MCF 10A (cell line): ENCODE measurements at regions not wholly inside any gene's neighbourhood (a gene's known extent, or its start where the extent isn't known, plus 50 kb on each side); places are given as distances from the start of the nearest gene placed in this dataset.
"Not testable (repeated sequence)": the region's sequence is repeated elsewhere in the genome, so short reads cannot be mapped to it uniquely, and the experiment has no call there.

ENCODE experiments used
- BruUV-seq: library from RNA; stranded (reverse); fragments of 400-500 nt; replicated peaks from 2 replicates; lab custom pipeline; 2021; lab: Mats Ljungman, UMichigan
- CTCF ChIA-PET: fragments of 300-600 bp; sonication (Branson Sonifier 250); formaldehyde crosslinking; extraction: SDS; loops from one replicate; lab custom pipeline; 2021; ENCODE audit warnings: antibody characterized with exemption, inconsistent platforms; lab: Yijun Ruan, JAX
- POLR2A ChIA-PET: fragments of 300-600, 350-650 bp; sonication (Branson Sonifier 250); formaldehyde crosslinking; extraction: SDS; loops from one replicate; lab custom pipeline; 2020; ENCODE audit warnings: antibody characterized with exemption, inconsistent platforms; lab: Yijun Ruan, JAX
- DNase-seq: peaks from one replicate; pipeline ENCODE4 v3.0.0-alpha.2; 2018; ENCODE audit not compliant: unreplicated experiment
- H3K27ac Mint-ChIP-seq: one replicate; pipeline ENCODE4 v1.8.0; 2022; ENCODE audit warnings: mild to moderate bottlenecking, low read depth, mixed read lengths; ENCODE audit not compliant: unreplicated experiment
- H3K27me3 Mint-ChIP-seq: one replicate; pipeline ENCODE4 v1.8.0; 2022; ENCODE audit warnings: mixed read lengths; ENCODE audit not compliant: insufficient read depth, unreplicated experiment
- H3K36me3 Mint-ChIP-seq: one replicate; pipeline ENCODE4 v1.8.0; 2022; ENCODE audit warnings: mild to moderate bottlenecking, moderate library complexity, mixed read lengths; ENCODE audit not compliant: insufficient read depth, unreplicated experiment
- H3K4me1 Mint-ChIP-seq: one replicate; pipeline ENCODE4 v1.8.0; 2022; ENCODE audit warnings: mixed read lengths; ENCODE audit not compliant: insufficient read depth, unreplicated experiment
- H3K4me3 Mint-ChIP-seq: one replicate; pipeline ENCODE4 v1.8.0; 2022; ENCODE audit warnings: mild to moderate bottlenecking, moderate library complexity, mixed read lengths; ENCODE audit not compliant: unreplicated experiment
- H3K9me3 Mint-ChIP-seq: one replicate; pipeline ENCODE4 v1.8.0; 2022; ENCODE audit warnings: mixed read lengths; ENCODE audit not compliant: unreplicated experiment
- CTCF ChIP-seq: fragments of 200-600 bp; IDR thresholded peaks from one replicate; pipeline ENCODE4 v1.8.0; 2022; ENCODE audit warnings: antibody characterized with exemption, mild to moderate bottlenecking; ENCODE audit not compliant: unreplicated experiment
- intact Hi-C: fragments of 100-400 bp; cut with micrococcal nuclease; formaldehyde crosslinking; loops from 2 replicates; pipeline ENCODE4 v1.14.1; 2022

DNA sequence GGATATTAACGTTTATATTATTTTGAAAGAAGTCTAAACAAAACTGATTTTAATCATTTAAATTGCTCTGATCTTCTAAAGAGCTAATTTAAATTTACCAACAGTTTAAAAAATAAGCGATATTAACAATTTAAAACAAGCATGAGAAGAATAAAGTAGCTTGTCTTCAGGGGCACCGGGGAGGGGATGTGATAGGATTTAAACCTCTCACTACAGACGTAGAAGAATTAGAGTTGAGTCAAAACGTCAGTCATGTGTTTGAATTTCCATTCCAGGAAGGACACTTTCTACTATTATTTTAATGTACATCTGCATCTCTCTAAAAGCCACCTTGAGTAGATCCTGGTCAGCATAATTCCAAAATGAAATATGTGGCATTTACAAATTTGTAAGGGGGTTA, 58.2 kb upstream of the TPTE start:
- no peaks in the 10 kb centered on the region for H3K9me3 Mint-ChIP-seq
- BruUV-seq, result no TSS peak
- CTCF ChIA-PET, result no interaction called here
- no peak overlapping the region for H3K4me3 Mint-ChIP-seq
- H3K27me3 Mint-ChIP-seq, result no peaks in the 10 kb centered on the region
- no peaks in the 10 kb centered on the region for H3K36me3 Mint-ChIP-seq
- no peak for DNase-seq
- intact Hi-C loops, result no loop called here
- no peak overlapping the region for H3K27ac Mint-ChIP-seq
- POLR2A ChIA-PET, result no interaction called here
- TF ChIP-seq CTCF, result no peak
- H3K4me1 Mint-ChIP-seq, result no peaks in the 10 kb centered on the region

- CTCF ChIA-PET, result no interaction called here
- H3K9me3 Mint-ChIP-seq, result no peaks in the 10 kb centered on the region
- intact Hi-C loops, result no loop called here
- H3K36me3 Mint-ChIP-seq, result no peaks in the 10 kb centered on the region
- H3K4me3 Mint-ChIP-seq, result no peak overlapping the region
- POLR2A ChIA-PET, result no interaction called here
- BruUV-seq, result no TSS peak
- no peaks in the 10 kb centered on the region for H3K27me3 Mint-ChIP-seq
- no peak for TF ChIP-seq CTCF
- no peak overlapping the region for H3K27ac Mint-ChIP-seq
- H3K4me1 Mint-ChIP-seq, result no peaks in the 10 kb centered on the region
- DNase-seq, result no peak
Measured at GRCh38 chr21:10464975-10465374, 56.4 kb upstream of the TPTE start.

DNA sequence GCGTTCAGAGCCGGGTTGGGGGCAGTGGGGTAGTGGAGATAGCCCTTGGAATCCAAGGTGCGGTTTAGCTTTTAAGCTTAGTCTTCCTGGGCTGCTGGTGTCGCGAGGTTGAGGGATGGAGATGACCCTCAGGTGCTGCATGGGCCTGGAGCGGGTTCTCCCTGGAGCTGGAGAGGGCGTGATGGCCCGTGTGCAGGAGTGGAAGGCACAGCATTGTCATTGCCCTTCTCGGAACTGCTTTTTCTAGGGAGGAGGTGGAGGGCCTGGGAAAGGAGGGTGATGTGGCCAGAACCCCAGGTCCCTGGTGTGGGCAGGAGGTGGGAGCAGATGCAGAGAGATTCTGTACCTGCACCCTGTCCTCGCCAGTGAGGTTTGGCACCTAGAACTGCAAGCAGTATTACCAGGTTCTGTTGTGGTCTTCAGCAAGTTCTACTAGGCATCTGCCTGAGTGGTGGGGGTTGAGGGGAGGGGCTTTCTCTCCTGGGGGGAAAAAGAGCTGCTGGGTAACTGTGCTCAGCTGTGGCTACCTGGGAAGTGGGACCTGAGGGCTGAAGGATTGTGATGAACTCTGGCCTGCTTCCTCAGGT, 55.8 kb upstream of the TPTE start:
- H3K36me3 Mint-ChIP-seq, CTCF ChIA-PET, DNase-seq, H3K4me3 Mint-ChIP-seq, BruUV-seq, H3K9me3 Mint-ChIP-seq, H3K27ac Mint-ChIP-seq, POLR2A ChIA-PET, H3K27me3 Mint-ChIP-seq, intact Hi-C loops, H3K4me1 Mint-ChIP-seq: not testable (repeated sequence)

GRCh38 chr21:10466200-10466599, 55.2 kb upstream of the TPTE start:
- H3K36me3 Mint-ChIP-seq, result no peaks in the 10 kb centered on the region
- H3K27me3 Mint-ChIP-seq, result no peaks in the 10 kb centered on the region
- TF ChIP-seq CTCF, result no peak
- BruUV-seq, result no TSS peak
- intact Hi-C loops, result no loop called here
- H3K4me1 Mint-ChIP-seq, result no peaks in the 10 kb centered on the region
- H3K9me3 Mint-ChIP-seq, result no peaks in the 10 kb centered on the region
- H3K4me3 Mint-ChIP-seq, result no peak overlapping the region
- ChIA-PET POLR2A (no interaction called here), CTCF (no interaction called here)
- no peak for DNase-seq
- no peak overlapping the region for H3K27ac Mint-ChIP-seq
